Dedifferentiated amniotic fluid mesenchymal stem cell (primary cell): ENCODE measurements at regions not wholly inside any gene's neighbourhood (a gene's known extent, or its start where the extent isn't known, plus 50 kb on each side); places are given as distances from the start of the nearest gene placed in this dataset.

ENCODE experiments used
- DNase-seq: peaks from one replicate; pipeline ENCODE4 v3.0.0-alpha.2; 2016; ENCODE audit errors: extremely low spot score

GRCh38 chr22:49240016-49240380 lies 587.7 kb downstream of the BRD1 start:
- DNase-seq = no peak

DNA sequence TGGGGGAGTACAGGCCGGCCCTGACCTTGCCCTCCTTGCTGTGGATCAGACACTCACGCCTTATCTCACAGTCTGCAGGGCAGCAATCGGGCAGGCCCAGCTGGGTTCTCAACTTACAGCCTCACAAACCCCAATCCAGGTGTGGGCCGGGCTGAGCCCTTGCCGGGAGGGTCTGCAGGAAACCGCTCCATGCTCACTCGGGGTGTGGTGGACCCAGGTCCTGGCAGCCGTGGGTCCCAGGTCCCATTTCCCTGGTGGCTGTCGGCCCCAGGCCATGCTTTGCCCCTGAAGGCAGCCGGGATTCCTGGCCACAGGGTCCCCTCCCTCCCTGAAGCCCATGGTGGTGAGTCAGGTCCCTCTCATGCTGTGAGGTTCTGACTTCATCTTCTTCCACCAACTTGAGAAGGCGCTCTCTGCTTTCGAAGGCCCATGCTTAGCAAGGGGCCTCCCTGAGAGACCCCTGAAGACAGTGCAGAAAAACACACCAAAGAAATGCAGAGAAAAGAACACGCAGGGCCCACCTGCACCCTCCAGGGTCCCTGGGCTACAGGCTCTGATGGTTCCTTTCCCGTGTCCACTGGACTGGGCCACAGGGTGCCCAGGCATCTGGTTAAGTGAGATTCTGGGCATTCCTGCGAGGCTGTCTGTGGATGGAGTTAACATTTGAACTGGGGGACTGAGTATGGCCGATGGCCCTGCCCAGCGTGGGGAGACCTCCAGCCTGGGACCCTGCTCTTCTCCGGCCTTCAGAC lies 588.2 kb downstream of the BRD1 start:
- DNase-seq = no peak

GRCh38 chr22:49238181-49239141 lies 589.2 kb downstream of the BRD1 start:
- no peak for DNase-seq

DNA sequence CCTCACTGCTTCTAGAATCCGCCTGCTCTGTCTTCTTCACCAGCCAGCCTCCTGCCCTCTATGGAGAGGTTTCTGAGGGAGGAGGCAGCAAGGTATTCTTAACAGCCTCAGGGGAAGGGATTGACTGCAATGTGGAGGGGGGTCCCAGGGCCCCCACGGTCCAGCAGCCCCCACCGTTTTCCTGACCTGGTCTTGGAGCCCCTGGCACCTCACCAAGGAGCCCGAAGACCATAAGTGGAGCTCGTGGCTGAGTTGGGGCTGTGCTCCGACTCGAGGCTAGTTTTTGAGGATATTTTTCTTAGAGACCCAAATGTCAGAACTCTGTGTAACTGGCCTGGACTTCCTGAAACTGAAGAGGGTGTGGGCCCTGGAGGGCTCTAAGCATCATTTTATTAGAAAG lies 590.0 kb downstream of the BRD1 start:
- DNase-seq = no peak

DNA sequence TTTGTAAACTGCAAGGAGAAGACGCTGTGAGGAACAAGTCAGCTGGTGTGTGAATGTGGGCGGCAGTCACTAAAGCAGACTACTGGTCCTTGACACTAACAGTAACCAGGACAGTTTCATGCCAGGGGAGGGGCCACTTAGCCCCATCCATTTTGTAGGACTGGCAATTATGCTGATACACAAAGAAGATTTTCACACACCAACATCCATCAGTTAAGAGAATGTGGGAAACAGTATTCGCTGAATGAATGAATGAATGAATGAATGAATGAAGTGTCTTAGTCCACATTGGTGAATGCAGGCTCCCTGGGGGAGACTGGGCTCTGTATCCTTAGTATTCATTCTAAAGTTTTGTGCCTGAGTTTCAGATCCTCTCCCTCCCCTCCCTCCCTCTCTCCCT lies 590.4 kb downstream of the BRD1 start:
- no peak for DNase-seq

DNA sequence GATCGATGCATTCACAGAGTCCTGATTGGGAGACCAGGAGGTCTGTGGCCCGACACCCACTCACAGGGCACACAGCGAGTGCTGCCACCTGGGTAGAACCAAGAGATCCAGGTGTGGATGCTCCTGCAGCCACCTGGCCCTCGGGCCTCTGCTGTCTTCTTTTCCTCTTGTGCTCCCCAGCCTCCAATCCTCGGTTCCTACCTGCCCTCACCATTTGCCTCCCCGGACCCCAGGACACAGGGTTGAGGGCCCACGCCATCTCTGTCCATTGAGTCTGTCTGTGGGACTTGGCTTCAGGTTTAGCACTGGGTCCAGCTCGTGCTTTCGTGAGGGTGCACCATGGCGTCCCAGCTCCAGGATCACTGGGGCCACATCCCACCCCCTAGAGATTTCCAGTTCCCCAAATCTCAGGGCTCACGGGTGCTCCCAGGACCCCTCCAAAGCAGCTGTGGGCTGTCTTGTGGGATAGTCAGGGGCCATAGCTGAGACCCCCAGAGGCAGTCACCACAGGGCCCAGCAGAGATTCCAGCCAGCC lies 591.1 kb downstream of the BRD1 start:
- no peak for DNase-seq

DNA sequence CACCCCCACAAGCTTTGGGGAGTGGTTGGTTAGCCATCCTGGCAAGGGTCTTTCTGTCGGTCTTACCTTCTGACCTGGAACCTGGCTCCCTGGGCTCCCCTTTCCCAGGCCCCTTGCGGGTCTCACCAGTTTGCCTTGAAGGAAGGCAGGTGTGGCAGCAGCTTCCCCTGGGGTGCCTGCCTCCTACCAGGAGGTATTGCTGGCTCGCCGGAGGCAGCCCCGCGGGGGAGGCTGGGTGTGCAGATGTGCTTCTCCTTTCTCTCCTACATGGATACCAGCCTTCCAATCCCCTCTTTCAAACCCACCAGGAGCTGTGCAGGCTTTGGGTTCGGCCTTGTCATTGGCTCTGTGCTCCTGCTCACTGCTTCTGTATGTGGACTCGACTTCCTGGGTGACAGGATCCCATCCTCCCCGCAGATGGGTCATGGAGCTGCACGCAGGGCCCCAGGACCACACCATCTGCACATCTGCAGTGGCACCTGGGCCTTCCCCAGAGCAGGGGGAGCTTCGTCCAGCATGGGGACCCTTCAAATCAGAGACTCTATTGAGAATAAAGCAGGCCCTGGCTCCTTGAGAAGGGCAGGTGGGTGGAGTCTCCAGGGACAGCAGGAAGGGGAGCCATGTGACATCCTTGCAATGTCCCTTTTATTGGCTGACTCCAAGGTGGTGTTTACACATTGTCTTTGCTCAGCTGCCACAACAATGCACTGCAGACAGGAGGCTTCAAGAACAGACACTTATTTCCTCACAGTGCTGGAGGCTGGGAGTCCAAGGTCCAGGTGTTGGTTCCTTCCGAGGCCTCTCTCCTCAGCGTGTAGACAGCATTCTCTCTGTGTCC lies 592.0 kb downstream of the BRD1 start:
- DNase-seq = no peak

DNA sequence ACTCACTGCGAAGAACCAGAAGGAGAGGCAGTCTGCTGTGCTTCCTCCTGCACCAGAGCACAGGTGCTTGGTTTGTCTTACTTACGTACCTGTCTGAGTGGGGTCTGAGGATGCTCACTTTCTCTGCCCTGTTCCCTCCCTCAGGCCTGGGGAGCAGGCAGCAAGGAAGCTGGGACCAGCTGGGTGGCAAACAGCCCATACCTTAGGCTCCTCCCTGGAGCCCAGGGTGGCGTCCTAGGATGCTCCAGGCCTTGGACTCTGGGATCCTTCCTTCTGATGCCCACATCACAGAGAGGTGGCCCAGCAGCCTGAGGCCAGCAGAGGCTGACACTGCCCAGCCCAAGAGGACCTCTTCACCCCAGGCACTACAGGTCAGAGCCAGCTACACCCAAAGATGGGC lies 593.2 kb downstream of the BRD1 start:
- DNase-seq = no peak

DNA sequence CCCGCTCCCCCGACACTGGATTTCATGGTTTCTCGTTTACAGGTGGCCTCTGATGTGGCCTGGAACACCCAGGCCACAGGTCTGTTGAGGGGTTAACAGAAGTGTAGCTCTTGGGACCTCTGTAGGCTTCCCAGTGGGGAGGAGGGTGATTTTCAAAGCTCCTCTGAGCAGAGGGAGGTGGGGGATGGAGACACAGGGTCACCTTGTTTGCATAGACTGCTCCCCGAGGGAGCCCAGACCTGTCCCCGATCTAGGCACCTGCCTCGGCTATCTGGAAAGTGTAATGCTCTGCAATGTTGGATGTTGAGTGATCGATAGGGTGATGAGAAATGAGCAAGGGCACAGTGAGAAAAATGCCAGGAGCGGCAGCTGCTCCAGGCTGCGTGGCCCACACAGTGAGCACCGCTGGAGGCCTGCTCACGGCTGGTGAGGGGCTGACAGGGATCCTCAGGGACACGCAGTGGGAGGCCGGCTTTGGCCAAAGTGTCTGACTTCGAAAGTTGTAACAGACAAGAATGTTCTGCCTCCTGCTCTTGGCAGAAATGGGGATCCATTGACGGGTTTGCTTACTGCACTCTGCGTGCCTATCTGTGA lies 594.1 kb downstream of the BRD1 start:
- DNase-seq = no peak

DNA sequence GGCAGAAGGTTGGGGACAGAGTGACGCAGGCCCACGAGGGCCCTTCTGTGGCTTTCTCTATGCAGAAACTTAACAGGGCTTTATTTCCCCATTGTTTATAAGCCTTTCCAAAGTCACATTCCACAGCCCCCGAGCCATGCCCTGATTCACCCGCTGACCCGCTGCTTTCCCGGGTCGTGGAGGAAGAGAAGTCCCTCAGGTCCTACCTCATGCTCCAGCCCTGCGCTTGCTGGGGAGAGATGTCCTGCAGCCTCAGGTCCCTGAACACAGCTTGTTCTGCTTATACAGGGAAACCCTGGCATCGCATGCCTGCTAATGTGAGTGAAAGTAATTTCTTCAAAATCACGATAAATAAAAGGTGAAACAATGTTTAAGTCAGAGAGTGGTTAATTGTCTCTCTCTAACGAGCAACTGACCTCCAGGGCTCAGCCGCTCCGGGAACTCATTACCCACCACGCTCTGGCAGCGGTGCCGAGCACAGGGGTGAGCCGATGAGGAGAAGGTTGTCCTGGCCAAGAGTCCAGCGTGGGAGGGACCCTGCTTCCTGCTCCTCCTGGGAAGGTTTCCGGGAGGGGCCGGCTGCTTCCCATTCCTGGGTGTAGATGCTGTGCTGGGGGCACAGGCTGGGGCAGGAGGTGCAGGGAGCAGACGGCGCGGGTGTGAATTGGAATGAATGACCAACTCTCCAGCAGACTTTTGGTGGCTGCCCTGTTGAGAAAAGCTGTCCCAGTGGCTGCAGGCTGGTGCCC lies 595.2 kb downstream of the BRD1 start:
- DNase-seq = no peak

- DNase-seq = no peak
Measured at GRCh38 chr22:49230194-49230577, 597.5 kb downstream of the BRD1 start.

GRCh38 chr22:49229483-49230193 lies 598.0 kb downstream of the BRD1 start:
- DNase-seq = no peak

- DNase-seq = no peak
Measured at GRCh38 chr22:49228431-49229037, 599.1 kb downstream of the BRD1 start.

DNA sequence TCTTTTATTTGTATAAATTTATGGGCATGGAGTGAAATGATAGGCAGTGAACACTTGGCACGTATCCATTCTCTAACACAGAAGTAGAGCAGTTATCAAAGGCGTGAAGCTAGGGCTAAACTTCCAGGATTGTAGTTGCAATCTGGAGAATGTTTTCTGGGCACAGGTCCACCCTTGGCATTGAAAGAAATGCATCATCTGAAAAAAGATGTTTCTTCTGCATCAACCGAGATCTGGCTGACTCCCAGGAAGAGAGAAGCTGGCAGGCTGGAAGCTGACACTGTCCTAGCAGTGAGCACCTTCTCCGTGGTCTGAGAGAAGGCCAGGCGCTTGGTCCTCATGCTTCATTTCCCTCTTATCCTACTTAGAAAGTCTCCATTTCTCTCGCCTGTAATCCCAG lies 600.0 kb downstream of the BRD1 start:
- no peak for DNase-seq

GRCh38 chr22:49226096-49226495 lies 601.6 kb downstream of the BRD1 start:
- no peak for DNase-seq

GRCh38 chr22:49224243-49224642 lies 603.4 kb downstream of the BRD1 start:
- DNase-seq = no peak

DNA sequence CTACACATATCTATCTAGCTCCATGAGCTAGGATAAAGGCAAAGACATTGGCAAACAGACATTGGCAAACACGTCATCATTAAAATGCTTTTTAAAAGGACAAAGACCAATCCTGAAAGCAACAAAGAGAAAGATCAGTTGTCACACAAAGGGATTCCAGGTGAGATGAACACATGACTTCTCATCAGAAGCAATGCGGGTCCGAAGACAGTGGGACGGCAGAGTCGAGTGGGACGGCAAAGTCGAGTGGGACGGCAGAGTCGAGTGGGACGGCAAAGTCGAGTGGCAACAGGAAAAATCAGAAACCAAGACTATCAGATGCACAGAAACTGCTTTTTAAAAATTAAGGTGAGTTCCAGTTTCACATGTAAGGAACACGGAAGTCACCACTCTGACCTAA lies 609.5 kb downstream of the BRD1 start:
- no peak for DNase-seq

DNA sequence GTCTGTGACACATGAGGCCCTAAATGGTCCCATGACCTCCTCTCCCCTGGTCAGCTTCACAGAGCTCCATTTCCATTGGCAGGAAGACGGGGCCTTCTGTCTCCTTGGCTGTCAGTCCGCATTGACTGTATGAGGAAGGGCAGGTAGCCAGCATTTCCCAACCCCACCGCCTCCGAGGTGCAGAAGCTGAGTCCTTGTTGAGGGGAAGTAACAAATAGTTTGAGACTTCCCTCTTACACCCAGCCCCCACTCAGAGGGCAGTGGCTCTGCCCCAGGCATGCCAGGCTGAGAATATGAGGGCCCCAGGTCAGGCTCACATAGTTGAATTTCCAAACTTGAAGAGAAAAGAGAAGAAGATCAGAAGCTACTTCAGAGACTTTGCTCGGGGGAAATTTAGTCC lies 611.1 kb downstream of the BRD1 start:
- DNase-seq = no peak

DNA sequence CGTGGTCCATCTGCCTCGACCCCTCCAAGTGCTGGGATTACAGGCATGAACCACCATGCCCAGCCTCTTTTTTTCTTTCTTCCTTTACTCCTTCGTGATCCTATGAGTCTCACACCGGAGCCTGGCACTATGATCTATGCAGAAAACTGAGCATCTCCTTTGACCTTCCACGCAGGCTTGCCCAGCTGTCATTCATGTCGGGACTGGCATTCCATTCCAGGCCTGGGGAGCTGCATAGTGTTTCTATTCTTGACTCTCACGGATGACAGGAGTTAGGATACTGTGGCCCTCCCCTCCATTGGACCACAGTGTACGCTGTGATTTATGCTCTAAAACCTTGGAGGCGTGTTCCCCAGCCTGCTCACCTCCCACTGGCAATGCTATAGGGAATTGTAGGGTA lies 611.8 kb downstream of the BRD1 start:
- no peak for DNase-seq

DNA sequence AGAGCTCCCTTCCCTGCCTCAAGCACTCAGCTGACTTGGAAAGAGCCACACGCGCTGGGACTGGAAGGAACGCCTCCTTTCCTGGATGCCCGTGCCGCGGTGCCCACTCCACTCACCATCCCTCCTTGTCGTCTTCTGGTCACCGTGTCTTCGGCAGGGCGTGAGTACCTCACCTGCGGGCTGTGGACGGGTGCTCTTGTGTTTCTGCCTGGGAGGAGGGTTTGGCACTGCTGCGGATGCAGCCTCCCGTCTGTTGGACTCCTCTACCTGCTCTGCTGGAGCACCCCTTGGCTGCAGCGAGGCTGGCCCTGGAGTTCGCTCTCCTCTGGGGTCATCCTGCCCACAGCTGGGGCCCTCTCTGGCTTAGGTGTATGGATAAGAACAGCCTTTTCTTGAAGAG lies 612.7 kb downstream of the BRD1 start:
- no peak for DNase-seq
